ENCODE measurements at regions not wholly inside any gene's neighbourhood (a gene's known extent, or its start where the extent isn't known, plus 50 kb on each side); places are given as distances from the start of the nearest gene placed in this dataset.

DNA sequence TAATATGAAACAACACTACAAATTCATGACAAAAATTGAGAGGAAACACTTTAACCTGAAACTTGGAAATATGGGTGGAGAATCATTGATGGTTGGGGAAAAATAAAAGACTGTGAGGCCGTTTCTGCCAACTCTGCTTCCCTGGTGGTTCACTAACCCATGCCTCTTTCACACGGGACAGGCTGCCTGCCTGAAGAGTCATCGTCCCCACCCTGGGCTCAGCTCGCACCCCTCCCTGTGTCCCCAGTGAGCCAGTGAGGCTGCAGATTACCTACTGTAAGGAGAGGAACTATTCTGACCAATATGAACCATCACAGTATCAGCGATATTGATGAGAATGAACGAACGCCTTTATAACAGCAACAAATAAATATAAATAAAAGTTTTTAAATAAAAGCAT, 357.8 kb upstream of the CDH20 start:
- H3K4me3 ChIP-seq (ENCODE audit: low read depth, low read length) = no peak overlapping the region
- DNase-seq (ENCODE audit: low read depth, low spot score) = no peak
- CTCF ChIA-PET = no interaction called here
- TF ChIP-seq, protein P1, sequence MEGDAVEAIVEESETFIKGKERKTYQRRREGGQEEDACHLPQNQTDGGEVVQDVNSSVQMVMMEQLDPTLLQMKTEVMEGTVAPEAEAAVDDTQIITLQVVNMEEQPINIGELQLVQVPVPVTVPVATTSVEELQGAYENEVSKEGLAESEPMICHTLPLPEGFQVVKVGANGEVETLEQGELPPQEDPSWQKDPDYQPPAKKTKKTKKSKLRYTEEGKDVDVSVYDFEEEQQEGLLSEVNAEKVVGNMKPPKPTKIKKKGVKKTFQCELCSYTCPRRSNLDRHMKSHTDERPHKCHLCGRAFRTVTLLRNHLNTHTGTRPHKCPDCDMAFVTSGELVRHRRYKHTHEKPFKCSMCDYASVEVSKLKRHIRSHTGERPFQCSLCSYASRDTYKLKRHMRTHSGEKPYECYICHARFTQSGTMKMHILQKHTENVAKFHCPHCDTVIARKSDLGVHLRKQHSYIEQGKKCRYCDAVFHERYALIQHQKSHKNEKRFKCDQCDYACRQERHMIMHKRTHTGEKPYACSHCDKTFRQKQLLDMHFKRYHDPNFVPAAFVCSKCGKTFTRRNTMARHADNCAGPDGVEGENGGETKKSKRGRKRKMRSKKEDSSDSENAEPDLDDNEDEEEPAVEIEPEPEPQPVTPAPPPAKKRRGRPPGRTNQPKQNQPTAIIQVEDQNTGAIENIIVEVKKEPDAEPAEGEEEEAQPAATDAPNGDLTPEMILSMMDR (IDR thresholded peaks at IDR 0.05; ENCODE audit: insufficient read depth, low read length, missing control alignments) = no peak
- POLR2A ChIA-PET = no interaction called here

DNA sequence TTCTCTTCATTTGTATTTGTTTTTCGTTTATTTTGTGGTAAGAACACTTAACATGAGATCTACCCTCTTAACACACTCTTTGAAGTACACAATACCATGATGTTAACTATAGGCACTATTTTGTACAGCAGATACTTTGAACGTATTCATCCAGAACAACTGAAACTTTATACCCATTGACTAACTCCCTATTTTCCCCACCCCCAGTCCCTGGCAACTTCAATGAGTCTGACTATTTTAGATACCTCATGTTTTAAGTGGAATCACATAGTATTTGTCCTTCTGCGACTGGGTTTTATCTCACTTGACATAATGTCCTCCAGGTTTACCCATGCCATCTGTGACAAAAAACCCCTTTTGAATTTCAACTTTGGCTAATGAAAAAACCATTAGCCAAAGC, 356.3 kb upstream of the CDH20 start:
- H3K4me3 ChIP-seq (ENCODE audit: low read depth, low read length) = no peak overlapping the region
- TF ChIP-seq, protein P1 (IDR thresholded peaks at IDR 0.05; ENCODE audit: insufficient read depth, low read length, missing control alignments) = no peak
- ChIA-PET POLR2A (no interaction called here), CTCF (no interaction called here)
- DNase-seq (ENCODE audit: low read depth, low spot score) = no peak

DNA sequence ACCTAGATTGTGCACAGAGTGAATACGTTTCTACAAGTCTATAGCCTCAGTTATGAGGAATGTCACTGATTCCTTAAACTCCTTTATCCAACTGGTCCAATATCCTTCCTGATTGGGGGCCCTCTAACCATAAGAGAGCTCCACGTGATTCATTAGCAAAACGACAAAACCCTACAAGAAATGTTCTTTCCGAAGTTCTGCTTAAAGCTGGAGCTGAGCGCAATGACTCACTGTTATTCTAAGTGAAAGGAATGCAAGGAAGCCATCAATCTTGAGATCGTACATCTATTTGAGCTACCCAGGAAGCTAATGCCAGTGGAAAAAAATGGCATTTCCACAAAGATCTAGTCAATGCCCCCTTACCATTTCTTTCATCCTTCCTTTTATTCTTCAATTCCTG, 354.9 kb upstream of the CDH20 start:
- peak; percentile 65 for DNase-seq (ENCODE audit: low read depth, low spot score)
- no peak overlapping the region for H3K4me3 ChIP-seq (ENCODE audit: low read depth, low read length)
- CTCF ChIA-PET = no interaction called here
- POLR2A ChIA-PET = interaction anchor here (0.5 kb wide), 1 partner anchor 1556 kb away, joined by 4 read pairs; no protein-coding TSS in a partner anchor
- TF ChIP-seq, protein P1 (IDR thresholded peaks at IDR 0.05; ENCODE audit: insufficient read depth, low read length, missing control alignments) = no peak

DNA sequence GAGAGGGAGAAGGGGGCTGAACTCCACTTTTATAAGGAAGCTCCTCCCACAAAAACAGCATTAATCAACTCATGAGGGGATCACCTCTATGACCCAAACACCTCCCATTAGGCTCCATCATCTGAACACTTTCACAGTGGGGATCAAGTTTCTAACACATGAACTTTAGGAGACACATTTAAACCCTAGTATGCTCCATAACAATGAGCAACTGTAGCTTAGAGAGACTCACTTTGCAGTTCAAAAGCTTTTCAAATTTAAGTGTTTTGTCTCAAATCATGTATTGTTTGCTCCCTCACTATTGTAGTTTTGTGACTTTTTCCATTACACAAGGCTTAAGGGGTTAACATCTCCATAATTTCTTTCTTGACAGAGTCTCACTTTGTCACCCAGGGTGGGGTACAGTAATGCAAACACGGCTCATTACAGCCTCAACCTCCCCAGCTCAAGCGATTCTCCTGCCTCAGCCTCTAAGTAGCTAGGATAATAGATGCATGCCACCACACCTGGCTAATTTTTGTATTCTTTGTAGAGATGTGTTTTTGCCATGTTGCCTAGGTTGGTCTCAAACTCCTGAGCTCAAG, 352.7 kb upstream of the CDH20 start:
- H3K4me3 ChIP-seq (ENCODE audit: low read depth, low read length) = no peak overlapping the region
- TF ChIP-seq, protein P1 (IDR thresholded peaks at IDR 0.05; ENCODE audit: insufficient read depth, low read length, missing control alignments) = no peak
- ChIA-PET CTCF (no interaction called here), POLR2A (no interaction called here)
- no peak for DNase-seq (ENCODE audit: low read depth, low spot score)

DNA sequence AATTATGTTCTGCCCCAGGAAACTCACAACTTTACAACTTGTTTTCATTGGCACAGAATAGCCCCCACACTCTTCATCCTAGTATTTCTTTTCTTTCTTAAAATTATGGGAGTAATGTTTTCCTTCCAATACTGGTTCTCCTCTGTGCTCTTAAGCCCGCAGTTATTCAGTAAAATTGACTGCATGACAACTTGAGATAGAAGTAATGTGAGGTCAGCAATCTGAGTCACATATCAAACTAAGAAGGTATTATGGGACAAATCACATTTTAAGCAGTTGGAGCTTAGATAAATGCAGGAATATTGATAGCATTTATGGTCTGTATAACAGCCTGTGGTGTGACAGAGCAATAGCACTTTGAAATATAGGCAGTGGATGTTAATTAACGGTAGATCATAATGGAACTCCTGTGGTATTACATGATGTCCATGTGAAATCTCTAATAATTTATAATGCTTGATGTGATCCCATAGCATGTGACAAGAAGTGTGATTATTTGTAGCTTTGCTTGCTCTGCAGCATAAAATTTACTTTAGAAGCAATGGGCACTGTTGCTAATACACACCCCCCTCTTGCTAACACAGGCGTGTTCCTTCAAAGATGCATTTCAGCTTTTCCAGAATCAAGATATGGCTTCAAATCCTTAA, 351.4 kb upstream of the CDH20 start:
- DNase-seq (ENCODE audit: low read depth, low spot score) = no peak
- TF ChIP-seq, protein P1 (IDR thresholded peaks at IDR 0.05; ENCODE audit: insufficient read depth, low read length, missing control alignments) = no peak
- POLR2A ChIA-PET = interaction anchor here (0.6 kb wide), 1 partner anchor 16 kb away, joined by 3 read pairs; no protein-coding TSS in a partner anchor
- CTCF ChIA-PET = no interaction called here
- H3K4me3 ChIP-seq (ENCODE audit: low read depth, low read length) = no peak overlapping the region

DNA sequence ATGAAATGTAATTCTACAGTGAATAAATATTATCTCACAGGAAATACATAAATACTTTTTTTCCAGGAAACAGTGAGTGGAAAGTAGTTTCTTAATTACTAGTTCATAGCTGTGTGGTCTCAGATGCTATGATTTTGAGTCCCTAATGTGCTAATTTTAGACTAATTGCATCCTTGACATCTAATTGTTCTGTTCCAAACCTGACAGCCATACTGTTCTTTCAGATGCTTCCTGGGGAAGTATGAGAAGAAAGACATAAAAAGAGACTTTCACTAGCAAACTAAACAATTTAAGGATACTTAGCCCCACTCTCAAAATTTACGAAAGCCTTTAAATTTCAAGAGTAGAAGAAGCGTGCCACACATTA, 350.9 kb upstream of the CDH20 start:
- ChIA-PET POLR2A (interaction anchor here (0.6 kb wide), 1 partner anchor 16 kb away, joined by 3 read pairs; no protein-coding TSS in a partner anchor), CTCF (no interaction called here)
- no peak for DNase-seq (ENCODE audit: low read depth, low spot score)
- TF ChIP-seq, protein P1 (IDR thresholded peaks at IDR 0.05; ENCODE audit: insufficient read depth, low read length, missing control alignments) = no peak
- no peak overlapping the region for H3K4me3 ChIP-seq (ENCODE audit: low read depth, low read length)

All from AG04449 (cell line).